A549 (cell line): ENCODE measurements at regions not wholly inside any gene's neighbourhood (a gene's known extent, or its start where the extent isn't known, plus 50 kb on each side); places are given as distances from the start of the nearest gene placed in this dataset.

Experiments used
- CTCF ChIP-seq: fragments of >200 bp; sonication (Bioruptor Twin); formaldehyde crosslinking; IDR thresholded peaks from 3 replicates; pipeline ENCODE4 v1.5.1; 2016
- EHF ChIP-seq: fragments of 250-450 bp; sonication (Bioruptor Pico); IDR thresholded peaks from 2 replicates; pipeline ENCODE4 v1.5.0; 2020; ENCODE audit warnings: mild to moderate bottlenecking
- EP300 ChIP-seq, 2 experiments: fragments of >200 bp; sonication (Bioruptor Twin); formaldehyde crosslinking; IDR thresholded peaks; 2 replicates in 1 of 2; 3 replicates in 1 of 2; pipeline ENCODE4 v1.6.1; 2016 to 2017
- HDAC2 ChIP-seq: fragments of 200-600 bp; sonication (generic); IDR thresholded peaks from 2 replicates; pipeline ENCODE4 v1.6.1; 2016
- HOXA7 ChIP-seq: fragments of 250-450 bp; sonication (Bioruptor Pico); IDR thresholded peaks from 2 replicates; pipeline ENCODE4 v1.5.0; 2020; ENCODE audit warnings: mild to moderate bottlenecking, moderate library complexity
- KDM5A ChIP-seq: fragments of 200-600 bp; sonication (generic); IDR thresholded peaks from 2 replicates; pipeline ENCODE4 v1.6.1; 2016; ENCODE audit warnings: antibody characterized with exemption, mild to moderate bottlenecking
- NFE2L2 ChIP-seq: fragments of 150-350 bp; conservative IDR thresholded peaks from 2 replicates; pipeline ENCODE4 v1.6.1; 2014; ENCODE audit warnings: low read length
- POLR2AphosphoS2 ChIP-seq: conservative IDR thresholded peaks from 2 replicates; pipeline ENCODE4 v1.6.1; 2012; ENCODE audit warnings: low read length, improper control_type of control experiment, inconsistent platforms
- RNF2 ChIP-seq: fragments of 200-600 bp; sonication (generic); IDR thresholded peaks from 2 replicates; pipeline ENCODE4 v1.6.1; 2016; ENCODE audit warnings: low read depth, mild to moderate bottlenecking, antibody characterized with exemption, moderate library complexity, borderline replicate concordance
- SMC3 ChIP-seq: fragments of >200 bp; sonication (Bioruptor Twin); formaldehyde crosslinking; IDR thresholded peaks from 3 replicates; pipeline ENCODE4 v1.6.1; 2018; ENCODE audit warnings: inconsistent platforms
- SREBF2 ChIP-seq: fragments of 450-650 bp; IDR thresholded peaks from 2 replicates; pipeline ENCODE4 v1.6.1; 2014; ENCODE audit warnings: mild to moderate bottlenecking, moderate library complexity
- TP53 ChIP-seq: fragments of 250-450 bp; sonication (Bioruptor Pico); IDR thresholded peaks from 2 replicates; pipeline ENCODE4 v1.5.0; 2021; ENCODE audit warnings: mild to moderate bottlenecking, moderate library complexity
- TF ChIP-seq, protein P1 (sequence below): fragments of >200 bp; sonication (Bioruptor Twin); formaldehyde crosslinking; IDR thresholded peaks from 3 replicates; pipeline ENCODE4 v1.6.1; 2016

DNA sequence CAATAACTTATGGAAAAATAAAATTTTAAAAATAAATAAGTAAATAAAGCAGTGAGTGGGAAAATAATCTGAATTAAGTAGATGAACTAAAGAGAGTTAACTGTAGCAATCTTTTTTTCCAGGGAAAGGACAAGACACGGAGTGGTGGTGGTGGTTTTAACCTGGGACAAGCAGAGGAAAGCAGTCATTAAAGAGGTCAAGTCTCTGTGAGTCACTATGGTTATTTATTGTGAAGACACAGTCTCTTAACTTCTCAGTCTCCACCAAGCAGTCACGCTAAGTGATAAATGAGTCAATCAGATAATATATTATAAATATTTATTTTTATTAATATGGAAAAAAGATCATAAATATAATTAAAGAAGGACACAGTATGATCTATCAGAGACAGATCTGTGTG lies 228.1 kb upstream of the MEOX2 start:
- TF ChIP-seq HOXA7 (no peak), CTCF (no peak), EHF (CRISPR knock-in tag) (no peak), SMC3 (no peak), SREBF2 (no peak), TP53 (CRISPR knock-in tag) (no peak), HDAC2 (no peak), POLR2AphosphoS2 (no peak), NFE2L2 (no peak), RNF2 (no peak), EP300 (IDR thresholded peaks at IDR 0.05) (no peak), KDM5A (no peak)
- TF ChIP-seq, protein P1, sequence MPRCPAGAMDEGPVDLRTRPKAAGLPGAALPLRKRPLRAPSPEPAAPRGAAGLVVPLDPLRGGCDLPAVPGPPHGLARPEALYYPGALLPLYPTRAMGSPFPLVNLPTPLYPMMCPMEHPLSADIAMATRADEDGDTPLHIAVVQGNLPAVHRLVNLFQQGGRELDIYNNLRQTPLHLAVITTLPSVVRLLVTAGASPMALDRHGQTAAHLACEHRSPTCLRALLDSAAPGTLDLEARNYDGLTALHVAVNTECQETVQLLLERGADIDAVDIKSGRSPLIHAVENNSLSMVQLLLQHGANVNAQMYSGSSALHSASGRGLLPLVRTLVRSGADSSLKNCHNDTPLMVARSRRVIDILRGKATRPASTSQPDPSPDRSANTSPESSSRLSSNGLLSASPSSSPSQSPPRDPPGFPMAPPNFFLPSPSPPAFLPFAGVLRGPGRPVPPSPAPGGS, result no peak
